Liver (tissue), 8 donors: ENCODE measurements at regions not wholly inside any gene's neighbourhood (a gene's known extent, or its start where the extent isn't known, plus 50 kb on each side); places are given as distances from the start of the nearest gene placed in this dataset.
"Not testable (repeated sequence)": the region's sequence is repeated elsewhere in the genome, so short reads cannot be mapped to it uniquely, and the experiment has no call there.

Source experiments
- DNase-seq: peaks from one replicate; pipeline ENCODE4 v3.0.0-alpha.2; 2017; ENCODE audit warnings: low spot score
- H3K27ac ChIP-seq, 2 donors: one replicate each; pipeline ENCODE4 v1.7.0; 2013; ENCODE audit warnings: inconsistent platforms in 2 of 2, low read length in 2 of 2, control low read depth in 1 of 2, low read depth in 1 of 2, mild to moderate bottlenecking in 1 of 2
- H3K27me3 ChIP-seq, 4 donors: one replicate each; pipeline versions ENCODE4 v1.6.1 to v1.7.0; 2013; ENCODE audit warnings: low read length in 3 of 4, inconsistent platforms in 1 of 4, mild to moderate bottlenecking in 1 of 4, moderate library complexity in 1 of 4; ENCODE audit not compliant: control insufficient read depth in 4 of 4, insufficient read depth in 4 of 4
- H3K36me3 ChIP-seq, 4 donors: one replicate each; pipeline versions ENCODE4 v1.6.1 to v1.7.0; 2013; ENCODE audit warnings: low read length in 3 of 4, mild to moderate bottlenecking in 3 of 4, low read depth in 1 of 4, moderate library complexity in 1 of 4; ENCODE audit not compliant: control insufficient read depth in 4 of 4, insufficient read depth in 3 of 4
- H3K4me1 ChIP-seq, 4 donors: one replicate each; pipeline versions ENCODE4 v1.6.1 to v1.7.0; 2013; ENCODE audit warnings: low read length in 3 of 4, mild to moderate bottlenecking in 3 of 4, moderate library complexity in 1 of 4; ENCODE audit not compliant: control insufficient read depth in 4 of 4, insufficient read depth in 4 of 4
- H3K4me3 ChIP-seq, 3 donors: one replicate each; pipeline versions ENCODE4 v1.6.1 to v1.7.0; 2013; ENCODE audit warnings: low read length in 3 of 3, control low read depth in 1 of 3, low read depth in 1 of 3, mild to moderate bottlenecking in 1 of 3
- H3K9ac ChIP-seq, 2 donors: one replicate each; pipeline ENCODE4 v1.7.0; 2013; ENCODE audit warnings: low read length in 2 of 2, mild to moderate bottlenecking in 2 of 2, moderate library complexity in 2 of 2, control low read depth in 1 of 2, low read depth in 1 of 2
- H3K9me3 ChIP-seq, 4 donors: one replicate each; pipeline versions ENCODE4 v1.6.1 to v1.7.0; 2013; ENCODE audit warnings: low read length in 3 of 4; ENCODE audit not compliant: control insufficient read depth in 4 of 4
- ATF3 ChIP-seq: IDR thresholded peaks from 2 replicates; pipeline ENCODE4 v1.6.1; 2016; ENCODE audit warnings: antibody characterized with exemption
- CTCF ChIP-seq: fragments of 150-350 bp; IDR thresholded peaks from 2 replicates; pipeline ENCODE4 v1.5.1; 2017; ENCODE audit warnings: improper control_type of control experiment, low read depth, low read length; ENCODE audit not compliant: missing input control
- EGR1 ChIP-seq, 2 donors: IDR thresholded peaks; 2 replicates each; pipeline ENCODE4 v1.6.1; 2016 to 2018; ENCODE audit warnings: antibody characterized with exemption in 2 of 2, low read depth in 2 of 2
- FOXA2 ChIP-seq: IDR thresholded peaks from 2 replicates; pipeline ENCODE4 v1.6.1; 2016; ENCODE audit warnings: antibody characterized with exemption
- GABPA ChIP-seq, 2 donors: IDR thresholded peaks in 1 of 2; conservative IDR thresholded peaks in 1 of 2; 2 replicates each; pipeline ENCODE4 v1.6.1; 2016; ENCODE audit warnings: antibody characterized with exemption in 2 of 2, mild to moderate bottlenecking in 1 of 2, moderate library complexity in 1 of 2
- HNF4A ChIP-seq, 2 donors: conservative IDR thresholded peaks; 2 replicates each; pipeline ENCODE4 v1.6.1; 2016; ENCODE audit warnings: antibody characterized with exemption in 2 of 2, mild to moderate bottlenecking in 2 of 2
- HNF4G ChIP-seq: IDR thresholded peaks from 2 replicates; pipeline ENCODE4 v1.6.1; 2016; ENCODE audit warnings: antibody characterized with exemption
- JUND ChIP-seq, 2 donors: IDR thresholded peaks; 2 replicates each; pipeline ENCODE4 v1.6.1; 2016; ENCODE audit warnings: antibody characterized with exemption in 2 of 2
- MAX ChIP-seq: IDR thresholded peaks from 2 replicates; pipeline ENCODE4 v1.6.1; 2016; ENCODE audit warnings: antibody characterized with exemption
- NR2F2 ChIP-seq: IDR thresholded peaks from 2 replicates; pipeline ENCODE4 v1.6.1; 2016; ENCODE audit warnings: antibody characterized with exemption
- RAD21 ChIP-seq, 2 donors: IDR thresholded peaks; 2 replicates each; pipeline ENCODE4 v1.6.1; 2016; ENCODE audit warnings: antibody characterized with exemption in 2 of 2, mild to moderate bottlenecking in 2 of 2
- REST ChIP-seq: IDR thresholded peaks from 2 replicates; pipeline ENCODE4 v1.6.1; 2016; ENCODE audit warnings: antibody characterized with exemption, mild to moderate bottlenecking
- RXRA ChIP-seq, 2 donors: IDR thresholded peaks; 2 replicates each; pipeline ENCODE4 v1.6.1; 2017 to 2018; ENCODE audit warnings: antibody characterized with exemption in 2 of 2, mild to moderate bottlenecking in 1 of 2
- SP1 ChIP-seq: IDR thresholded peaks from 2 replicates; pipeline ENCODE4 v1.6.1; 2018; ENCODE audit warnings: antibody characterized with exemption, mild to moderate bottlenecking
- YY1 ChIP-seq: IDR thresholded peaks from 2 replicates; pipeline ENCODE4 v1.6.1; 2016; ENCODE audit warnings: antibody characterized with exemption, mild to moderate bottlenecking
- WGBS: extraction: QIAGEN DNeasy Blood & Tissue Kit; methylation state at CpG from one replicate; pipeline ENCODE4 v1.1.7; 2013; 5-methylcytosine and 5-hydroxymethylcytosine counted together
- donor health status: healthy.
- donor health status: healthy.
- donor health status: healthy.
- donor health status: healthy.
- donor health status: healthy.

GRCh38 chr1:169049258-169049938, 57.1 kb upstream of the ATP1B1 start:
- Histone ChIP-seq H3K9me3 (no peaks in the 10 kb centered on the region), H3K4me1 (no peaks in the 10 kb centered on the region), H3K9ac (no peak overlapping the region), H3K36me3 (no peaks in the 10 kb centered on the region), H3K27ac (no peak overlapping the region), H3K4me3 (no peak overlapping the region), H3K27me3 (no peaks in the 10 kb centered on the region)
- TF ChIP-seq FOXA2 (no peak), HNF4A (conservative IDR thresholded peaks at IDR 0.05) (no peak), RXRA (IDR thresholded peaks at IDR 0.05) (no peak), RAD21 (IDR thresholded peaks at IDR 0.05) (no peak), GABPA (IDR thresholded peaks at IDR 0.05 in 1 of 2, conservative IDR thresholded peaks at IDR 0.05 in 1 of 2) (no peak), CTCF (no peak), YY1 (no peak), JUND (IDR thresholded peaks at IDR 0.05) (no peak), SP1 (no peak), MAX (no peak), HNF4G (no peak), EGR1 (IDR thresholded peaks at IDR 0.05; ENCODE audit: low read depth in 2 of 2) (no peak)
- no peak for DNase-seq
- WGBS = 91% methylated on average over 5 of the region's 5 CpGs

GRCh38 chr1:169051171-169051570, 55.3 kb upstream of the ATP1B1 start:
- no peaks in the 10 kb centered on the region for H3K9me3 ChIP-seq
- H3K4me3 ChIP-seq = no peak overlapping the region
- H3K27ac ChIP-seq = no peak overlapping the region
- H3K9ac ChIP-seq = no peak overlapping the region
- 88% methylated on average over 2 of the region's 2 CpGs for WGBS
- TF ChIP-seq CTCF (no peak), REST (no peak), NR2F2 (no peak), JUND (IDR thresholded peaks at IDR 0.05) (no peak), MAX (no peak), HNF4A (conservative IDR thresholded peaks at IDR 0.05) (no peak), ATF3 (no peak), EGR1 (IDR thresholded peaks at IDR 0.05; ENCODE audit: low read depth in 2 of 2) (no peak), RXRA (IDR thresholded peaks at IDR 0.05) (no peak)
- no peaks in the 10 kb centered on the region for H3K4me1 ChIP-seq
- H3K36me3 ChIP-seq = no peaks in the 10 kb centered on the region
- no peaks in the 10 kb centered on the region for H3K27me3 ChIP-seq
- DNase-seq = no peak

GRCh38 chr1:169052171-169052570, 54.3 kb upstream of the ATP1B1 start:
- not testable (repeated sequence) for H3K4me3 ChIP-seq, H3K4me1 ChIP-seq, H3K27ac ChIP-seq, DNase-seq, H3K36me3 ChIP-seq, H3K9ac ChIP-seq, H3K27me3 ChIP-seq, H3K9me3 ChIP-seq
- WGBS = 89% methylated on average over 5 of the region's 5 CpGs
